ENCODE measurements at regions not wholly inside any gene's neighbourhood (a gene's known extent, or its start where the extent isn't known, plus 50 kb on each side); places are given as distances from the start of the nearest gene placed in this dataset.

- TF ChIP-seq TCF4 (CRISPR knock-in tag; IDR thresholded peaks at IDR 0.05; ENCODE audit: borderline replicate concordance) (no peak), CSDC2 (CRISPR knock-in tag; IDR thresholded peaks at IDR 0.05) (no peak), ZFP30 (CRISPR knock-in tag; IDR thresholded peaks at IDR 0.05) (no peak), PATZ1 (CRISPR knock-in tag; IDR thresholded peaks at IDR 0.05; ENCODE audit: borderline replicate concordance) (no peak), TOX (CRISPR knock-in tag; IDR thresholded peaks at IDR 0.05; ENCODE audit: borderline replicate concordance) (no peak)
Observed at GRCh38 chr20:60297649-60298048, 339.4 kb downstream of the CDH26 start.

GRCh38 chr20:60298647-60299046, 340.4 kb downstream of the CDH26 start:
- no peak for ATAC-seq
- TF ChIP-seq TOX (CRISPR knock-in tag; IDR thresholded peaks at IDR 0.05; ENCODE audit: borderline replicate concordance) (no peak), BACH2 (CRISPR knock-in tag; IDR thresholded peaks at IDR 0.05; ENCODE audit: borderline replicate concordance) (no peak), PATZ1 (CRISPR knock-in tag; IDR thresholded peaks at IDR 0.05; ENCODE audit: borderline replicate concordance) (no peak), OSR1 (CRISPR knock-in tag; IDR thresholded peaks at IDR 0.05) (no peak), ARNTL (CRISPR knock-in tag; IDR thresholded peaks at IDR 0.05; ENCODE audit: borderline replicate concordance, low read depth) (no peak), CSRNP3 (CRISPR knock-in tag; IDR thresholded peaks at IDR 0.05) (no peak)

More at GRCh38 chr20:60297649-60298048, 339.4 kb downstream of the CDH26 start:
- no peak for ATAC-seq

DNA sequence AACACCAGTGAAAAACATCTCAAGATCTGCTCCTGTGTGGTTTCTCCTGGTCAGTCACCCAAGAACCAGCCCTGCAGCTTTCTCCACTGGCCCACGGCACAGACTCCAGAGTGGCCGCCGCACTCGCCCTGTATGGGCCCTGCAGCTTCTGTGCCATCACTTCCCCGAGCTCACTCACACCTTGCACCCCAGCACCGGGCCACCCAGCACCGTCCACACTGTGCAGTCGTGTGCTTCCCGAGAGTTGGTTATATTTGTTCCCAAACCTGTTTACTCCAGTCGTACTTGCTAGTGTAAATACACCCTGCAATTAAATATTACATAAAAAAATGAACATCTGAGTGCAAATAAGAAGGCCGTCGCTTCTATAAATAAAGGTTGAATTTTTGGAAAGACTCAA, 341.7 kb downstream of the CDH26 start:
- no peak for TF ChIP-seq RARB (CRISPR knock-in tag; IDR thresholded peaks at IDR 0.05)
- TF ChIP-seq ZC3H10 (CRISPR knock-in tag; IDR thresholded peaks at IDR 0.05): no peak
- TF ChIP-seq OSR1 (CRISPR knock-in tag; IDR thresholded peaks at IDR 0.05): no peak
- no peak for TF ChIP-seq ZNF8 (CRISPR knock-in tag; IDR thresholded peaks at IDR 0.05)
- TF ChIP-seq PPARA (CRISPR knock-in tag; IDR thresholded peaks at IDR 0.05; ENCODE audit: borderline replicate concordance): no peak
- TF ChIP-seq ARNTL (CRISPR knock-in tag; IDR thresholded peaks at IDR 0.05; ENCODE audit: borderline replicate concordance, low read depth): no peak
- ATAC-seq: no peak

DNA sequence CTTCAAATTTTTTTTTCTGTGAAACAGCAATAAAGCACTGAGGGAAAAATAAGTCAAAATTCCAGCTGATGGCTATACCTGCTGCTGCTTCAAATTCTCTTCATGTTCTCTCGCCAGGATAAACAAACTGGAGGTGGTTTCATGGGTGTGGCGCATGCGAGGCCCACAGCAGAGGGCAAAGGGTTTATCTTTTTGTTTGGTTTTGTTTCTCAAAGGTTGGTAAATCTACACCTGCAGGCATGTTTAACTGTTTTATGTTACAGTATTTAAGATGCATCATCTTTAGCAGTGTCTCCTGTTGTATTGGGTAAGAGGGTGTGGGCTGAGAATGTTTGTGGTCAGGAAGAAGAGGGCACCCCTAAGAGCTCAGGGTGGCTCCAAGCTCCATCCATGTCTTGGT, 342.2 kb downstream of the CDH26 start:
- no peak for ATAC-seq
- TF ChIP-seq TOX (CRISPR knock-in tag; IDR thresholded peaks at IDR 0.05; ENCODE audit: borderline replicate concordance) (no peak), ZNF565 (CRISPR knock-in tag; conservative IDR thresholded peaks at IDR 0.05; ENCODE audit: low read depth) (no peak), RARB (CRISPR knock-in tag; IDR thresholded peaks at IDR 0.05) (no peak), BACH2 (CRISPR knock-in tag; IDR thresholded peaks at IDR 0.05; ENCODE audit: borderline replicate concordance) (no peak), ESRRG (CRISPR knock-in tag; IDR thresholded peaks at IDR 0.05) (no peak), PPARA (CRISPR knock-in tag; IDR thresholded peaks at IDR 0.05; ENCODE audit: borderline replicate concordance) (no peak)
- TF ChIP-seq, protein P1, sequence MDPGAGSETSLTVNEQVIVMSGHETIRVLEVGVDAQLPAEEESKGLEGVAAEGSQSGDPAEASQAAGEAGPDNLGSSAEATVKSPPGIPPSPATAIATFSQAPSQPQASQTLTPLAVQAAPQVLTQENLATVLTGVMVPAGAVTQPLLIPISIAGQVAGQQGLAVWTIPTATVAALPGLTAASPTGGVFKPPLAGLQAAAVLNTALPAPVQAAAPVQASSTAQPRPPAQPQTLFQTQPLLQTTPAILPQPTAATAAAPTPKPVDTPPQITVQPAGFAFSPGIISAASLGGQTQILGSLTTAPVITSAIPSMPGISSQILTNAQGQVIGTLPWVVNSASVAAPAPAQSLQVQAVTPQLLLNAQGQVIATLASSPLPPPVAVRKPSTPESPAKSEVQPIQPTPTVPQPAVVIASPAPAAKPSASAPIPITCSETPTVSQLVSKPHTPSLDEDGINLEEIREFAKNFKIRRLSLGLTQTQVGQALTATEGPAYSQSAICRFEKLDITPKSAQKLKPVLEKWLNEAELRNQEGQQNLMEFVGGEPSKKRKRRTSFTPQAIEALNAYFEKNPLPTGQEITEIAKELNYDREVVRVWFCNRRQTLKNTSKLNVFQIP (CRISPR knock-in tag; IDR thresholded peaks at IDR 0.05; ENCODE audit: borderline replicate concordance, low read depth): no peak

DNA sequence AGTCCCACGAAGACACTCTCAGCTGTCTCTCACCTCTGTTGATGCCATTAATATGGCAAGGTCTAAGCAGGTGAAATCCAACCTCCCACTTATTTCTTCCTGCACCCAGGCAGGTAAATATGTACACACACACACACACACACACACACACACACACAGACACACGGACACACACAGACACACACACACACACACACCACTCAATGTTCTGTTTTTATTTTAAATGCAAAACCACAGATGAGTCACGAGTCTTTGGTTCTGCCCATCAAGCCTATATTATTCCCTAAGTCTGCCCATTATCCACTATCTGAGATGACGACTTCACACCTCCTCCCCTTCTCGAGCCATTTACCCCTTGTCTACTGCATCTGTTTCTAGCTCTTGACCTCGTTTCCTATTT, 344.7 kb downstream of the CDH26 start:
- ATAC-seq: no peak
- TF ChIP-seq CSDC2 (CRISPR knock-in tag; IDR thresholded peaks at IDR 0.05): no peak
- TF ChIP-seq PPARA (CRISPR knock-in tag; IDR thresholded peaks at IDR 0.05; ENCODE audit: borderline replicate concordance): no peak
- TF ChIP-seq, protein P1 (CRISPR knock-in tag; IDR thresholded peaks at IDR 0.05; ENCODE audit: borderline replicate concordance, low read depth): no peak
- no peak for TF ChIP-seq CSRNP3 (CRISPR knock-in tag; IDR thresholded peaks at IDR 0.05)
- no peak for TF ChIP-seq OSR1 (CRISPR knock-in tag; IDR thresholded peaks at IDR 0.05)
